ENCODE measurements at regions not wholly inside any gene's neighbourhood (a gene's known extent, or its start where the extent isn't known, plus 50 kb on each side); places are given as distances from the start of the nearest gene placed in this dataset.

GRCh38 chr2:180261976-180262375 lies 254.9 kb upstream of the CWC22 start:
- Histone ChIP-seq H3K9me3 (ENCODE audit: low read length) (no peaks in the 10 kb centered on the region), H4K20me1 (ENCODE audit: low read length) (no peaks in the 10 kb centered on the region), H3K36me3 (ENCODE audit: low read depth, low read length) (no peaks in the 10 kb centered on the region), H3K4me1 (ENCODE audit: insufficient read depth, low read length) (peaks cover 28% of the 10 kb centered on the region), H3F3A (ENCODE audit: low read length, unreplicated experiment) (no peaks in the 10 kb centered on the region), H3K9me2 (replicated peaks; ENCODE audit: low read length) (no peaks in the 10 kb centered on the region), H3K4me3 (ENCODE audit: low read length) (no peak overlapping the region), H3K79me2 (ENCODE audit: low read length) (no peaks in the 10 kb centered on the region), H3K9ac (ENCODE audit: low read length) (no peak overlapping the region), H3K27me3 (ENCODE audit: low read length) (no peaks in the 10 kb centered on the region), H2AFZ (ENCODE audit: low read length) (no peak overlapping the region), H3K27ac (ENCODE audit: low read length) (no peak overlapping the region), H3K4me2 (ENCODE audit: low read length) (no peak overlapping the region)
- TF ChIP-seq EZH2 (IDR thresholded peaks at IDR 0.05; ENCODE audit: low read length, unreplicated experiment) (no peak), EZH2phosphoT487 (IDR thresholded peaks at IDR 0.05; ENCODE audit: borderline replicate concordance, low read length) (no peak)
- TF ChIP-seq, protein P1, sequence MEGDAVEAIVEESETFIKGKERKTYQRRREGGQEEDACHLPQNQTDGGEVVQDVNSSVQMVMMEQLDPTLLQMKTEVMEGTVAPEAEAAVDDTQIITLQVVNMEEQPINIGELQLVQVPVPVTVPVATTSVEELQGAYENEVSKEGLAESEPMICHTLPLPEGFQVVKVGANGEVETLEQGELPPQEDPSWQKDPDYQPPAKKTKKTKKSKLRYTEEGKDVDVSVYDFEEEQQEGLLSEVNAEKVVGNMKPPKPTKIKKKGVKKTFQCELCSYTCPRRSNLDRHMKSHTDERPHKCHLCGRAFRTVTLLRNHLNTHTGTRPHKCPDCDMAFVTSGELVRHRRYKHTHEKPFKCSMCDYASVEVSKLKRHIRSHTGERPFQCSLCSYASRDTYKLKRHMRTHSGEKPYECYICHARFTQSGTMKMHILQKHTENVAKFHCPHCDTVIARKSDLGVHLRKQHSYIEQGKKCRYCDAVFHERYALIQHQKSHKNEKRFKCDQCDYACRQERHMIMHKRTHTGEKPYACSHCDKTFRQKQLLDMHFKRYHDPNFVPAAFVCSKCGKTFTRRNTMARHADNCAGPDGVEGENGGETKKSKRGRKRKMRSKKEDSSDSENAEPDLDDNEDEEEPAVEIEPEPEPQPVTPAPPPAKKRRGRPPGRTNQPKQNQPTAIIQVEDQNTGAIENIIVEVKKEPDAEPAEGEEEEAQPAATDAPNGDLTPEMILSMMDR (conservative IDR thresholded peaks at IDR 0.05; ENCODE audit: low read depth, low read length): no peak
- ATAC-seq (no peak), DNase-seq (no peak)
- ChIA-PET CTCF (no interaction called here), POLR2A (ENCODE audit: unreplicated experiment) (no interaction called here)
- BruUV-seq (replicated peaks): no TSS peak
- intact Hi-C loops (cut with micrococcal nuclease): no loop called here

GRCh38 chr2:180258579-180258978 lies 251.5 kb upstream of the CWC22 start:
- H3K4me1 ChIP-seq (ENCODE audit: insufficient read depth, low read length): peaks cover 28% of the 10 kb centered on the region
- no TSS peak for BruUV-seq (replicated peaks)
- H3K79me2 ChIP-seq (ENCODE audit: low read length): no peaks in the 10 kb centered on the region
- no peaks in the 10 kb centered on the region for H3F3A ChIP-seq (ENCODE audit: low read length, unreplicated experiment)
- H2AFZ ChIP-seq (ENCODE audit: low read length): no peak overlapping the region
- ChIA-PET CTCF (no interaction called here), POLR2A (ENCODE audit: unreplicated experiment) (interaction anchor here (0.7 kb wide), 1 partner anchor 11 kb away, joined by 3 read pairs; no protein-coding TSS in a partner anchor)
- TF ChIP-seq EZH2 (IDR thresholded peaks at IDR 0.05; ENCODE audit: low read length, unreplicated experiment) (no peak), EZH2phosphoT487 (IDR thresholded peaks at IDR 0.05; ENCODE audit: borderline replicate concordance, low read length) (no peak)
- TF ChIP-seq, protein P1 (conservative IDR thresholded peaks at IDR 0.05; ENCODE audit: low read depth, low read length): no peak
- no peaks in the 10 kb centered on the region for H3K9me2 ChIP-seq (replicated peaks; ENCODE audit: low read length)
- H3K27ac ChIP-seq (ENCODE audit: low read length): peak overlapping the region; percentile 84
- DNase-seq (no peak), ATAC-seq (no peak)
- no peaks in the 10 kb centered on the region for H3K27me3 ChIP-seq (ENCODE audit: low read length)
- no peaks in the 10 kb centered on the region for H4K20me1 ChIP-seq (ENCODE audit: low read length)
- H3K4me3 ChIP-seq (ENCODE audit: low read length): no peak overlapping the region
- no peaks in the 10 kb centered on the region for H3K9me3 ChIP-seq (ENCODE audit: low read length)
- peak overlapping the region; percentile 41 for H3K9ac ChIP-seq (ENCODE audit: low read length)
- intact Hi-C loops (cut with micrococcal nuclease): loop anchor here (1.0 to 5.0 kb wide), 10 partner anchors 33 to 724 kb away; partner anchors contain the start of gene UBE2E3
- H3K4me2 ChIP-seq (ENCODE audit: low read length): peak overlapping the region; percentile 34; the same call in 1 of the 2 replicates
- no peaks in the 10 kb centered on the region for H3K36me3 ChIP-seq (ENCODE audit: low read depth, low read length)

DNA sequence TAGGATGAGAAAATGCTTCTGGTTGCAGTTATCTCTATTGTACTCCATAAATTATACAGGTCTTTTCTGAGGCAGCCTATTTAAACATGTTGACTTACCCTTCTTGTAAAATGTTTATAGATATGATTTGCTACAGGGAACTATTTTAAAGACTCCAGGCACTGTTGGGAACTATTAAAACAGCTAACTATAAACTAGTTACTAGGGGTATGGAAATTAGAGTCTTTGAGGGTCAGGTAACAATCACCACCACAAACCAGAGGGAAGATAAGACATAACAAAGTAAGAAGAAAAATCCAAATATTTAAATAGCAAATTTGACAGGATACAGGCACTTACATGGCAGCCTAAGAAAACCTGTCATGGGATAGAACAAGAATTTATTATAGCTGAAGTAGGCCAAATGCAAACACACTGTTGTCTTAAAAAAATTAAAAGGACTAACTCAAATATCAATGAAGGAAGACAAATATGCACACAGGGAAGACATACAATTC lies 251.0 kb upstream of the CWC22 start:
- TF ChIP-seq, protein P1 (conservative IDR thresholded peaks at IDR 0.05; ENCODE audit: low read depth, low read length): no peak
- no peak for TF ChIP-seq EZH2 (IDR thresholded peaks at IDR 0.05; ENCODE audit: low read length, unreplicated experiment)
- no peak for TF ChIP-seq EZH2phosphoT487 (IDR thresholded peaks at IDR 0.05; ENCODE audit: borderline replicate concordance, low read length)
- POLR2A ChIA-PET (ENCODE audit: unreplicated experiment): interaction anchor here (0.6 to 0.7 kb wide), 2 partner anchors 11 to 497 kb away, joined by 3 to 9 read pairs; no protein-coding TSS in a partner anchor
- BruUV-seq (replicated peaks): no TSS peak
- H3K4me3 ChIP-seq (ENCODE audit: low read length): no peak overlapping the region
- peak overlapping the region; percentile 84 for H3K27ac ChIP-seq (ENCODE audit: low read length)
- peak overlapping the region; percentile 34; the same call in 1 of the 2 replicates for H3K4me2 ChIP-seq (ENCODE audit: low read length)
- CTCF ChIA-PET: no interaction called here
- H3K9ac ChIP-seq (ENCODE audit: low read length): peak overlapping the region; percentile 41
- no peaks in the 10 kb centered on the region for H3K9me2 ChIP-seq (replicated peaks; ENCODE audit: low read length)
- peaks cover 28% of the 10 kb centered on the region for H3K4me1 ChIP-seq (ENCODE audit: insufficient read depth, low read length)
- no peaks in the 10 kb centered on the region for H3K36me3 ChIP-seq (ENCODE audit: low read depth, low read length)
- no peak overlapping the region for H2AFZ ChIP-seq (ENCODE audit: low read length)
- DNase-seq: peak; percentile 62
- H3K79me2 ChIP-seq (ENCODE audit: low read length): no peaks in the 10 kb centered on the region
- no peaks in the 10 kb centered on the region for H3F3A ChIP-seq (ENCODE audit: low read length, unreplicated experiment)
- ATAC-seq: peak; percentile 83
- intact Hi-C loops (cut with micrococcal nuclease): loop anchor here (1.0 to 5.0 kb wide), 10 partner anchors 33 to 724 kb away; partner anchors contain the start of gene UBE2E3
- no peaks in the 10 kb centered on the region for H4K20me1 ChIP-seq (ENCODE audit: low read length)
- no peaks in the 10 kb centered on the region for H3K27me3 ChIP-seq (ENCODE audit: low read length)
- H3K9me3 ChIP-seq (ENCODE audit: low read length): no peaks in the 10 kb centered on the region
